ENCODE measurements at regions not wholly inside any gene's neighbourhood (a gene's known extent, or its start where the extent isn't known, plus 50 kb on each side); places are given as distances from the start of the nearest gene placed in this dataset.
"Not testable (repeated sequence)": the region's sequence is repeated elsewhere in the genome, so short reads cannot be mapped to it uniquely, and the experiment has no call there.

DNA sequence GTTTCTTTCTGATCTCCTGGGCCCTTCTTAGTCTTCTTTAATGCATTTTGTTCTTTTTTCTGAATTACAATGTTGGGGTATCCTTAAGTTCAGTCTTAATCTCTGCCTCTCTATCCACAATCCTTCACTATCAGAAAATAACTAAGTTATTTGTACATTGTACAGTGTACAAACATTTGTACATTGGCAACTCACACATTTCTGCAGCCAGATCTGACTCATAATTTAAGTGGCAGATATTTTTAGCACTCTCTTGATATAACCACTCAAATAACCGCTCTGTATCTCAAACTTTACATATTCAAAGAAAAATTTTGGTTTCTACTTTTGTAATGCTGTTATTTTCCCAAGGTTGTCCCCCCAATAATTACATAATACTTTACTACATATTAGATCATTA lies 691.1 kb upstream of the SPRY2 start:
- Histone ChIP-seq H3K36me3 (ENCODE audit: control insufficient read depth in 5 of 5, insufficient read depth in 5 of 5, low read length in 5 of 5) (no peaks in the 10 kb centered on the region), H3K27ac (ENCODE audit: low read depth, low read length) (no peak overlapping the region), H3K9ac (ENCODE audit: low read length in 5 of 5) (no peak overlapping the region), H3K4me1 (ENCODE audit: control insufficient read depth in 5 of 5, insufficient read depth in 5 of 5, low read length in 5 of 5) (no peaks in the 10 kb centered on the region), H3K27me3 (ENCODE audit: control insufficient read depth in 5 of 5, insufficient read depth in 4 of 5, low read length in 5 of 5) (no peaks in the 10 kb centered on the region), H3K9me3 (ENCODE audit: control insufficient read depth in 5 of 5, low read length in 5 of 5) (no peaks in the 10 kb centered on the region), H3K4me3 (ENCODE audit: low read depth in 1 of 5, low read length in 5 of 5) (no peak overlapping the region)

DNA sequence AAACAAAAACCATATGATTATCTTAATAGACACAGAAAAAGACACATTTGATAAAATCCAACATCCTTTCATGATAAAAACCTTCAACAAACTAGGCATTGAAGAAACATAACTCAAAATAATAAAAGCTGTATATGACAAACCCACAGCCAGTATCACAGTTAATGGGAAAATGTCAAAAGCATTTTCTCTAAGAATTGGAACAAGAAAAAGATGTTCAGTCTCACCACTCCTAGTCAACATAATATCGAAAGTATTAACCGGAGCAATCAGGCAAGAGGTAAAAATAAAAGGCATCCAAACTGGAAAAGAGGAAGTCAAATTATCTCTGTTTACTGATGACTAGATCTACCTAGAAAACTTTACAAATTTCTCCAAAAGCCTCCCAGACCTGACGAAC lies 684.2 kb upstream of the SPRY2 start:
- no peak overlapping the region for H3K4me3 ChIP-seq (ENCODE audit: low read depth in 1 of 5, low read length in 5 of 5)
- no peak overlapping the region for H3K9ac ChIP-seq (ENCODE audit: low read length in 5 of 5)
- H3K9me3 ChIP-seq (ENCODE audit: control insufficient read depth in 5 of 5, low read length in 5 of 5): peaks cover 0 to 12% (median 0%) of the 10 kb centered on the region in 5 donors
- H3K27ac ChIP-seq (ENCODE audit: low read depth, low read length): no peak overlapping the region
- H3K27me3 ChIP-seq (ENCODE audit: control insufficient read depth in 5 of 5, insufficient read depth in 4 of 5, low read length in 5 of 5): no peaks in the 10 kb centered on the region
- H3K36me3 ChIP-seq (ENCODE audit: control insufficient read depth in 5 of 5, insufficient read depth in 5 of 5, low read length in 5 of 5): peaks cover 0 to 10% (median 4%) of the 10 kb centered on the region in 5 donors
- H3K4me1 ChIP-seq (ENCODE audit: control insufficient read depth in 5 of 5, insufficient read depth in 5 of 5, low read length in 5 of 5): no peaks in the 10 kb centered on the region

- no peak overlapping the region for H3K27ac ChIP-seq (ENCODE audit: low read depth, low read length)
- peaks cover 0 to 10% (median 4%) of the 10 kb centered on the region in 5 donors for H3K36me3 ChIP-seq (ENCODE audit: control insufficient read depth in 5 of 5, insufficient read depth in 5 of 5, low read length in 5 of 5)
- no peak overlapping the region for H3K9ac ChIP-seq (ENCODE audit: low read length in 5 of 5)
- peaks cover 0 to 12% (median 0%) of the 10 kb centered on the region in 5 donors for H3K9me3 ChIP-seq (ENCODE audit: control insufficient read depth in 5 of 5, low read length in 5 of 5)
- peaks cover 0 to 4% (median 3%) of the 10 kb centered on the region in 5 donors for H3K4me1 ChIP-seq (ENCODE audit: control insufficient read depth in 5 of 5, insufficient read depth in 5 of 5, low read length in 5 of 5)
- H3K4me3 ChIP-seq (ENCODE audit: low read depth in 1 of 5, low read length in 5 of 5): no peak overlapping the region
- no peaks in the 10 kb centered on the region for H3K27me3 ChIP-seq (ENCODE audit: control insufficient read depth in 5 of 5, insufficient read depth in 4 of 5, low read length in 5 of 5)
Observed at GRCh38 chr13:81021284-81021840, 680.4 kb upstream of the SPRY2 start.

- peaks cover 0 to 10% (median 4%) of the 10 kb centered on the region in 5 donors for H3K36me3 ChIP-seq (ENCODE audit: control insufficient read depth in 5 of 5, insufficient read depth in 5 of 5, low read length in 5 of 5)
Observed at GRCh38 chr13:81020010-81020409, 679.1 kb upstream of the SPRY2 start.

GRCh38 chr13:81018936-81019335 lies 678.0 kb upstream of the SPRY2 start:
- Histone ChIP-seq H3K9ac (ENCODE audit: low read length in 5 of 5) (no peak overlapping the region), H3K36me3 (ENCODE audit: control insufficient read depth in 5 of 5, insufficient read depth in 5 of 5, low read length in 5 of 5) (peaks cover 0 to 10% (median 4%) of the 10 kb centered on the region in 5 donors), H3K9me3 (ENCODE audit: control insufficient read depth in 5 of 5, low read length in 5 of 5) (peaks cover 0 to 12% (median 3%) of the 10 kb centered on the region in 5 donors), H3K4me1 (ENCODE audit: control insufficient read depth in 5 of 5, insufficient read depth in 5 of 5, low read length in 5 of 5) (peaks cover 0 to 4% (median 3%) of the 10 kb centered on the region in 5 donors), H3K27me3 (ENCODE audit: control insufficient read depth in 5 of 5, insufficient read depth in 4 of 5, low read length in 5 of 5) (no peaks in the 10 kb centered on the region), H3K27ac (ENCODE audit: low read depth, low read length) (no peak overlapping the region), H3K4me3 (ENCODE audit: low read depth in 1 of 5, low read length in 5 of 5) (no peak overlapping the region)

More at GRCh38 chr13:81020010-81020409, 679.1 kb upstream of the SPRY2 start:
- H3K27ac ChIP-seq (ENCODE audit: low read depth, low read length): no peak overlapping the region
- no peak overlapping the region for H3K4me3 ChIP-seq (ENCODE audit: low read depth in 1 of 5, low read length in 5 of 5)
- no peaks in the 10 kb centered on the region for H3K27me3 ChIP-seq (ENCODE audit: control insufficient read depth in 5 of 5, insufficient read depth in 4 of 5, low read length in 5 of 5)
- H3K9ac ChIP-seq (ENCODE audit: low read length in 5 of 5): no peak overlapping the region
- peaks cover 0 to 12% (median 0%) of the 10 kb centered on the region in 5 donors for H3K9me3 ChIP-seq (ENCODE audit: control insufficient read depth in 5 of 5, low read length in 5 of 5)
- peaks cover 0 to 4% (median 3%) of the 10 kb centered on the region in 5 donors for H3K4me1 ChIP-seq (ENCODE audit: control insufficient read depth in 5 of 5, insufficient read depth in 5 of 5, low read length in 5 of 5)

DNA sequence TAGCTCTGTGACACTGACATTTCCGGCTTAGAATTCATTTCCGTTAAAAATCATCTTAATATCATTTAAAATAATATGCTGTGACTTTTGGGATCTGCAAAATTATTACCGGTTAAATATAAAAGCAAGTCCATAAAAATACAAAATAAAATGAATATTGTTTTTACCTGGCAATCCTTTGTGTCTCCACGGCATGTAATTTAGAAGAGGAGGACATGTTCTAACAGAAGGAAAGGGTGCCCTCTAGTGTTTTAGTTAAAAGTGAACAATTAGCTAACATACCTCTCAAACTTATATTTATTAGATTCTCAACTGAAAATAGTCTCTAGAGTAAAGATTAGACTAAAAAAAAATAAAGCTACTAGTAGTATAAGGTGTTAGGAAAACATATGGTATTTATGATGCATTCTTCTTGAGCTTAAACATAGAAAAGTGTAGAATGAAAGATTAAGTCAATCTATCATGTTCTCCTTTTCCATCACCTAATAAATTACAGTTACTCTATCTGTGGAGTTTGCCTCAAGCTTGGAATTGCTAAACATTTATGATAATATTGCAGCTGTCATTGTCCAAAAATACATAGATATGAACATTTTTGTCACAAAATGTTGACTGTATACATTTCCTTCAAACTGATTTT lies 676.7 kb upstream of the SPRY2 start:
- no peak overlapping the region for H3K27ac ChIP-seq (ENCODE audit: low read depth, low read length)

DNA sequence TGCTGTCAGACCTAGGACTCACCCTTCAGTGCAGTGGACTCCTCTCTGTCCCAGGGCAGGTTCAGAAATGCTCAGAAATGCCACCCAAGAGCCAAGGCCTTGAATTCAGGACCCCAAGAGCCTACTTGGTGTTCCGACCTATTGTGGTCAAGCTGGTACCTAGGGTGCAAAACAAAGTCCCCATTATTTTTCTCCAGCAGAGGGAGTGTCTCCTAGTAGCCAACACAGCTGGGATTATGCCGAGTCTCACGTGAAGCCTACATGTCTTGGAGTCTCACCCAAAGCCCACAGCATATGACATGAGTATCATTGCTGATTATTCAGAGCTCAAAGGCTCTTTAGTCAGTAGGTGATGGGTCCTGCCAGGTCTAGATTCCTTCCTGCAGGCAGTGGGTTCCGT lies 671.1 kb upstream of the SPRY2 start:
- H3K9me3 ChIP-seq (ENCODE audit: control insufficient read depth in 5 of 5, low read length in 5 of 5): peaks cover 0 to 8% (median 5%) of the 10 kb centered on the region in 5 donors
- H3K27ac ChIP-seq (ENCODE audit: low read depth, low read length): no peak overlapping the region
- no peaks in the 10 kb centered on the region for H3K27me3 ChIP-seq (ENCODE audit: control insufficient read depth in 5 of 5, insufficient read depth in 4 of 5, low read length in 5 of 5)
- peaks cover 0 to under 1% (median 0%) of the 10 kb centered on the region in 5 donors for H3K4me1 ChIP-seq (ENCODE audit: control insufficient read depth in 5 of 5, insufficient read depth in 5 of 5, low read length in 5 of 5)
- no peaks in the 10 kb centered on the region for H3K36me3 ChIP-seq (ENCODE audit: control insufficient read depth in 5 of 5, insufficient read depth in 5 of 5, low read length in 5 of 5)
- no peak overlapping the region for H3K4me3 ChIP-seq (ENCODE audit: low read depth in 1 of 5, low read length in 5 of 5)
- no peak overlapping the region for H3K9ac ChIP-seq (ENCODE audit: low read length in 5 of 5)

More for the DNA sequence above, 676.7 kb upstream of the SPRY2 start:
- Histone ChIP-seq H3K36me3 (ENCODE audit: control insufficient read depth in 5 of 5, insufficient read depth in 5 of 5, low read length in 5 of 5) (peaks cover 0 to 10% (median 4%) of the 10 kb centered on the region in 5 donors), H3K27me3 (ENCODE audit: control insufficient read depth in 5 of 5, insufficient read depth in 4 of 5, low read length in 5 of 5) (no peaks in the 10 kb centered on the region), H3K4me3 (ENCODE audit: low read depth in 1 of 5, low read length in 5 of 5) (peak overlapping the region in 3 of 5 donors; percentile 8 to 23 (median 12)), H3K9ac (ENCODE audit: low read length in 5 of 5) (no peak overlapping the region), H3K4me1 (ENCODE audit: control insufficient read depth in 5 of 5, insufficient read depth in 5 of 5, low read length in 5 of 5) (peaks cover 0 to 4% (median 3%) of the 10 kb centered on the region in 5 donors), H3K9me3 (ENCODE audit: control insufficient read depth in 5 of 5, low read length in 5 of 5) (peaks cover 0 to 8% (median 3%) of the 10 kb centered on the region in 5 donors)

DNA sequence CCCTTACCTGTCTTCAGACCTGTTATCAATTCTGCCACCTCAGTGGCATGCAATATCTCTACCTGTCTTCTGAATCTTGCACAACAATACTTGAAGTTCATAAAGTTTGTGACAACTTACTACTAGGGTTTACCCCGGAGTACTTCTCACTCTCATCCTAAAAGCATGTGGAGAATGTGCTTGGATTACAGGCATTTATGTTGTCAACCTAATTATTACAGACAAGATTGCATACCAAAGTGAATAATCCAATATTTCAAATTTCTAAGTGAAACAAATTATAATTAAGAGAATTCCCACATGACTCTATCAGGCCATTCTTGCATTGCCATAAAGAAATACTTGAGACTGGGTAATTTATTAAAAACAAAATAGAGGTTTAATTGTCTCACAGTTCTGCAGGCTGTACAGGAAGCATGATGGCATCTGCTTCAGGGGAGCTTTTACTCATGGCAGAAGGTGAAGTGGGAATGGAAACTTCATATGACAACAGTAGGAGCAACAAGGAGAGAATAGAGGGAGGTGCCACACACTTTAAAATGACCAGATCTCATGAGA lies 661.0 kb upstream of the SPRY2 start:
- Histone ChIP-seq H3K36me3 (ENCODE audit: control insufficient read depth in 5 of 5, insufficient read depth in 5 of 5, low read length in 5 of 5) (no peaks in the 10 kb centered on the region), H3K27me3 (ENCODE audit: control insufficient read depth in 5 of 5, insufficient read depth in 4 of 5, low read length in 5 of 5) (no peaks in the 10 kb centered on the region), H3K4me1 (ENCODE audit: control insufficient read depth in 5 of 5, insufficient read depth in 5 of 5, low read length in 5 of 5) (no peaks in the 10 kb centered on the region), H3K9ac (ENCODE audit: low read length in 5 of 5) (no peak overlapping the region), H3K9me3 (ENCODE audit: control insufficient read depth in 5 of 5, low read length in 5 of 5) (peaks cover 0 to 22% (median 14%) of the 10 kb centered on the region in 5 donors), H3K27ac (ENCODE audit: low read depth, low read length) (no peak overlapping the region), H3K4me3 (ENCODE audit: low read depth in 1 of 5, low read length in 5 of 5) (no peak overlapping the region)

DNA sequence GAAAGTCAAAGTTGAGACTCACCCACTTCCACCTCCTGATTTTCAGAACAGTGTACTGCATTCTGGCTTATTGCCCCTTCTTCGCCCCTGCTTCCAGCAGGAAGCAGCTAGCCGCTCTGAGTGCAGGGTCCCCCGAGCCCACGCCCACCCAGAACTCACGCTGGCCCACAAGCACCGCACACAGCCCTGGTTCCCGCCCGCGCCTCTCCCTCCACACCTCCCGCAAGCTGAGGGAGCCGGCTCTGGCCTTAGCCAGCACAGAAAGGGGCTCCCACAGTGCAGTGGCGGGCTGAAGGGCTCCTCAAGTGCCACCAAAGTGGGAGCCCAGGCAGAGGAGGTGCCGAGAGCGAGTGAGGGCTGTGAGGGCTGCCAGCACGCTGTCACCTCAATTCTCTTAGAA lies 657.7 kb upstream of the SPRY2 start:
- not testable (repeated sequence) for H3K27me3 ChIP-seq (ENCODE audit: control insufficient read depth in 5 of 5, insufficient read depth in 4 of 5, low read length in 5 of 5); H3K9ac ChIP-seq (ENCODE audit: low read length in 5 of 5); H3K4me1 ChIP-seq (ENCODE audit: control insufficient read depth in 5 of 5, insufficient read depth in 5 of 5, low read length in 5 of 5); H3K27ac ChIP-seq (ENCODE audit: low read depth, low read length); H3K4me3 ChIP-seq (ENCODE audit: low read depth in 1 of 5, low read length in 5 of 5); H3K36me3 ChIP-seq (ENCODE audit: control insufficient read depth in 5 of 5, insufficient read depth in 5 of 5, low read length in 5 of 5)
- H3K9me3 ChIP-seq (ENCODE audit: control insufficient read depth in 5 of 5, low read length in 5 of 5): peaks cover 2 to 18% (median 12%) of the 10 kb centered on the region in 5 donors

DNA sequence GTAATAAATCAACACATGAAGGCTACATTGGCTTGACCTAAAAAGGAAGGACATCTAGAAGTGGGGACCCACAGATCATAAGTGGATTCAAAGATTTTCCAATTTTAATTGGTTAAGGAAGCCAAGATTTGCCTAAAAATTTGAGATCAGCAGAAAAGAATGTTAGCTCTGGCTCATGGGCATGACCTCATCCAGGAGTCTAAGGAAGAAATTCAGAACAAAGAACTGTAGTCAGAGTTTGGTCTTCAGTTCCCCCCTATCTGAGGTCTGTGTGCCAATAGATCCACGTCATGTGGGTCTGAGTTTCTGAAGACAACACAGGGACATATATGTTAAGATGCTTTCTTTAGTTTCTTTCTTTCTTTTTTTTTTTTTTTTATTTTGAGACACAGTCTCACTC lies 648.8 kb upstream of the SPRY2 start:
- Histone ChIP-seq H3K9ac (ENCODE audit: low read length in 5 of 5) (no peak overlapping the region), H3K4me3 (ENCODE audit: low read depth in 1 of 5, low read length in 5 of 5) (no peak overlapping the region), H3K27ac (ENCODE audit: low read depth, low read length) (no peak overlapping the region), H3K4me1 (ENCODE audit: control insufficient read depth in 5 of 5, insufficient read depth in 5 of 5, low read length in 5 of 5) (peaks cover 0 to 4% (median 0%) of the 10 kb centered on the region in 5 donors), H3K27me3 (ENCODE audit: control insufficient read depth in 5 of 5, insufficient read depth in 4 of 5, low read length in 5 of 5) (no peaks in the 10 kb centered on the region), H3K9me3 (ENCODE audit: control insufficient read depth in 5 of 5, low read length in 5 of 5) (peaks cover 0 to 2% (median 0%) of the 10 kb centered on the region in 5 donors), H3K36me3 (ENCODE audit: control insufficient read depth in 5 of 5, insufficient read depth in 5 of 5, low read length in 5 of 5) (no peaks in the 10 kb centered on the region)
